RPMI7951 (cell line): ENCODE measurements at regions not wholly inside any gene's neighbourhood (a gene's known extent, or its start where the extent isn't known, plus 50 kb on each side); places are given as distances from the start of the nearest gene placed in this dataset.

Source experiments
- DNase-seq: peaks from one replicate; pipeline ENCODE4 v3.0.0-alpha.2; 2012; ENCODE audit warnings: low read depth

DNA sequence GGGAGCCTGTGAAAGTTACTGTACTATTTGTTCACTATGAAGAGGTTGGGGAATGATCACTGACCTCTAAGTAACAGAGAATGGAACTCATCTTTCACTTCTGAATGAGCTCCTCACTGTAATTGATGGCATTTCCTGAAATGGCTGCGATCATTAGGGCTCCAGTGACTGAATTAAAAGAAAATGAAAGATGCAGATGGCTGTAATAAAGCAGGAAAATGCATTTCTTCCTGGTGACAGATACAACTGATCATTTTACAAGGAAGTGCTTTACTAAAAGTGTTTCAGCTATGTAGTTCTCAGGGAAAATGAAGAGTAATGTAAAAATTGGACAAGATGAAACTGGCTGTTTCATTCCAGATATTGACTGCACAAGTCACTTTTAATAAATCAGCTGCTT lies 1200.6 kb upstream of the NUDT12 start:
- no peak for DNase-seq

DNA sequence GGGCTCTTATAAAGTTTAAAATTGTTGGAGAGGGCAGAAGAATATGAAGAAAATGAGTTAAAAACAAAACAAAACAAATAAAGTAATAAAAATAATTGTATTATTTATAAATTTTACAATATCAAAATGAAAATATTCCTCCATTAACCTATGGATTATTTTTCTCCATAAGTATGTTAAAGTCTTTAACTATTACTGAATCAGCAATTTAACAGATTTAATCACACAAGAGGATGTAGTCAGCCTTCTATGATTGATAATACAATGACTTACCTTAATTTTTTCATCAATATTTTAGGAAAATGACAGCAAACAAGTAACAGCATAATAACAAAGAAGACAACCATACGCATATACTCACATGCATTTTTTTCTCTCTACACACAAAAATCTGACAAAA lies 1195.3 kb upstream of the NUDT12 start:
- no peak for DNase-seq

DNA sequence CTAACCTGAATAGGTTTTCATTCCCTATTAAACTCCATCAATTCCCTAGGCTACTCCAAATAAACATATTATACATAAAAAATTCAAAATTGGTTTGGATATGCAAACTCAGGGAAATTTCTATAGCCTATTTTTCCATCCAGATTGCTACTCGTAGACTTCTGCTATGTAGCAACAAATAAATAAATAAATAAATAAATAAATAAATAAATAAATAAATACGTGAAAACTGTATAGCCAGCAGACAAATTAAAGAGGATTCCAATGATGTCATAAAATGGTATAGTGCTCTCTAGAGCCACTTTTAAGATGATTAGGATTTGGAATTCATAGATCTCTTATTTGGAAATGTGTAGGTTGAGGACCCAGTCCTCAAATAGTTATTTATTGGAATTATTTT lies 1193.2 kb upstream of the NUDT12 start:
- no peak for DNase-seq

DNA sequence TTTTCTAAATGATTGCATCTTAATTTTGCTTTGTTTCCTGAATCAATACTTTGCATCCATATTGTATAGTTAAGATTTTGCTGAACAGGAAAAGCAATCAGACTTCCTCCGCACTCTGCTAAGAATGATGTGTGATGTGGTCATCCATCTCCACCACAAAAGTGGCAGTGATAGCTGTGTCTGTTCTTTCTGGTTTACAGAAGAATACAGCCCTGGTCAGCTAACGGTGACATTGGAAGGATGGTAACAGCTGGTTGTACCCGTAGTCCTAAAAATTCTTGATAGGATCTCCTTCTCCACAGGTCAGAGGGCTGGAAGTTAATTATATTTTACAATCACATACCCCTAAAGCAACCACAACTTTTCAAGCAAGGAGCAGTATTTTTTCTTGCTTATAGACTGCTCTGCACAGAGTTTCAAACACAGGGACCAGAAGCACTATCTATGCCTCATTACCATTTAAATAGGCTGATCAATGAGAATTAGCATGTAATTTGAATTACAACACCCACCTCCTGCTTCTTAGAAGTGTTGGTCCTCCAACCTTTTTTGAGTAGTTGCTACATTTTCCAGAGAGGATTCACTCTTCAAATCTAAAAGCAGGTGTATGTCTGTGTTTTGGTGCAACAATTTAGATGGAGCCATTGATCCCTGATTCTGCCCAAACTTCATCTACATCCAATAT lies 1191.9 kb upstream of the NUDT12 start:
- DNase-seq = no peak

DNA sequence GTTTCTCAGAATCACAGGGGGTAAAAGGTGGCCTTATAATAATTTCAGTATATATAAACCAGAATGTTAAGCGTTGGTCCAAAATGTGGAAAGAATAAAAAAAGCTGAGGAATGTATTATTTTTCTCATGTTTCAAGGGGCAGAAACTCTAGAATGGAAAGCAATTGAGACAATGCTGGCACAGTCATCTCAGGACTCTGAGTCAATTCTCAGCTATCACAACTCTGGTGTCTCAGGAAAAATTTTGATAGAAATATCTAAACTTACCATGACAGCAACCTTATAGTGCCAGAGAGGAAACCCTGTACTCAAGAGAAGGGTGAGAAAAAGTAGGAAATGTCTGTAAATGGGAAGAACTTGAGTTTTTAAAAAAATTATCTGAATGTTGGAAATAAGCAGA lies 1189.4 kb upstream of the NUDT12 start:
- no peak for DNase-seq

DNA sequence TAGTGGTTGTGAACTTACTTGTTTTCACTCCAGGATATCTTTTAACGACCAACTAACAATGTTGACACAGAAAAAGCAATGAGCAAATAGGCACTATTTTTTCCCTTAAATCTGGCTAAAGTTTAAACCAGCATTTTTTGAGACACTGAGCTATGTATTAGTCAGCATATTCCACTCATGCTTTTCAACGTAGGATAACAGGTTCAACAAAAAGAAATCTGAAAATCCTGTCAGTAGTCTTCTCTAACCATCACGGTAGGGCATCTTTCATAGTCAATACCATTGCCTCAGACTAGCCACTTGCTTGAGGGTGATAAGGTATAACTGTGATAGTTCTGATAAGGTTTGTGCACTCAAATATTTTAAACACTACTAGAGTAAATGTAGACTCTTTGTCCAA lies 1177.3 kb upstream of the NUDT12 start:
- no peak for DNase-seq

DNA sequence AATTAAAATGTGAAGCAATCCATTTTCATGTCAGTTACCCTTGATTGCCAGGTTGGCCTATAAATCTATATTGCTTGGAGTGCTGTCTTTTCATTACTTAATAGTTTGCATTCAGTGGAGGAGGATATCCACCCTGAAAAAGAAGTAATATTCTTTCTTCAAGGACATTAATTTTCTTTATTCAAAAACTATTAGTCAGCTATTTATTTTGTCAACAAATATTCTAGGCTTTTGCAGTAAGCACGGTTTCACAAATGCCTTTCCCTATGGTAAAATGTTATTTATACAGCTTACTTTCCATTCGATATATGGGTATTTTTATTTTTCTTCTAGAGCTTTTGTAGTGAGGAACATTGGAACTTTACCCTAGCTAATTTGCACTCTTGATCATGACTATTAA lies 1176.9 kb upstream of the NUDT12 start:
- DNase-seq = no peak

DNA sequence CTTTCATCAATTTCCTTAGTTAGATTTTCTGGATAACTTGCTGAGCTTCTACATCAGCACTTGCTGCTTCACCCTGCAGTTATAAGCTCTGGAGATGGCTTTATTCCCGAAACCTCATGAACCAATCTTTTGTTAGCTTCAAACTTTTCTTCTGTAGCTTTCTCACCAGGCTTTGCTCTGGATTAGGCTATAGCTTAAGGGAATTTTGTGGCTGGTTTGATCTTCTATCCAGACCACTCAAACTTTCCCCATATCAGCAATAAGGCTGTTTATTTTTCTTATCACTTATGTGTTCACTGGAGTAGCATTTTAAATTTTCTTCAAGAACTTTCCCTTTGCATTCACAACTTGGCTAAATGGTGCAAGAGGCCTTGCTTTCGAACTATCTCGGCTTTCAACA lies 1173.5 kb upstream of the NUDT12 start:
- DNase-seq = no peak

DNA sequence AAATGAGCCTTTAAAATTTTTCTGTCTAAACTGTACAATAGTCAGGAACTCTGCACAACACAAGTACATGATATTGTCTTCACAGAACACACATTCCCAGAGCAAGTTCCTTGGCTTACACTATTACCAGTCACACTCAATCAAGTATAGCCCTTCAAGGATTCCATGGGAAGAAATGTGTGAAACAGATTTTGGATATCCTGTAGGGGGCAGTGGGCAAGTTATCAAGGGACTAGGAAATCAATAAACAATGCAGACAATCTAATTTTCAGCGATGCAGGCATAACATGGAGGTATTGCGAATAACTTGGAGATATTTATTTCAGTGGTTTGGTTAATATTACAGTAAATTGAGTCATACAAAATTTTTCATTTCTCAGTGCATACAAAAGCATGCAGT lies 1171.5 kb upstream of the NUDT12 start:
- no peak for DNase-seq

DNA sequence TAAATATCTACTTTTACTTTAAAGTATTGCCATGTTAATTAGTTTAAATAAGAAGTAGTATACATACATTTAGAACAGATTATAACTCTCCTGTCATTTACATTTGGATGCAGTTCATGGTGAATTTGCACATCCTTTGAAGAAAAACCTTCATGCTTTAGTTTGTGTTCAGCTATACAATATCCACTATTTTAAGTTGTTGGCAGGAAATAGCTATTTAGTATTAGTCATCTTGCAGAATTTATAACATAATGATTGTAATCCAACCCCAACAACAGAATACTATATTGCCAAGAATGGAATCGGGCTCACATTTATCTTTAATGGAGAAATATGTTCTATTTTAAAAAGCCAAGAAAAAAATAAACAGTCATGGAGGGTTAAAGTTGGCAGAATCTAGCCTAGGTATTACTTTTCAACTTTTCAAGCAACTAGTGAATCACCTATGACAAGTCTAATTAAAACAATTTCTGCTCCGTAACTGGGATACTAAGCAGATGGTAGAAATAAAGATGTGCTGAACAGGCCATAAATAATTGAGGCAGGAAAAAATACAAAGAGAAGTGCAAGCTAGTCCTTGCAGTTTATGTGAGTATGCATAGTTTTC lies 1170.6 kb upstream of the NUDT12 start:
- DNase-seq = no peak

DNA sequence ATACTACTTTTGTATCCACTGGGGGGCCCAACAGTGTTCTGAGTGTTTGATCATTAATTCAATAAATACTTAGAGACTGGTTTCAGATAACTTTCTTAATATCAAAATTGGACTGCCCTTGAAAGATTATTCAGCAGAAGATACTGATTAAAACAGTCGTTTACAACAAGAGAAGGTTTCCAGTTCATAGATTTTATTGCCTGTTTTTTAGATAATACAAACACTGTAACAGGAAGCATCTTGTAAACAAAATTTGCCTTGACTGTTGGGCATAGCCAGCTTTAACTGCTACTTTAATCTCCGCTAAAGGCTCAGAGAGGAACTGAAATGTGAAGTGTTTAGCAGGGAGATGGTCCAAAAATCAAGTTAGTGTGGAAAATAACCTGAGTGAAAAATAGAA lies 1168.7 kb upstream of the NUDT12 start:
- no peak for DNase-seq

DNA sequence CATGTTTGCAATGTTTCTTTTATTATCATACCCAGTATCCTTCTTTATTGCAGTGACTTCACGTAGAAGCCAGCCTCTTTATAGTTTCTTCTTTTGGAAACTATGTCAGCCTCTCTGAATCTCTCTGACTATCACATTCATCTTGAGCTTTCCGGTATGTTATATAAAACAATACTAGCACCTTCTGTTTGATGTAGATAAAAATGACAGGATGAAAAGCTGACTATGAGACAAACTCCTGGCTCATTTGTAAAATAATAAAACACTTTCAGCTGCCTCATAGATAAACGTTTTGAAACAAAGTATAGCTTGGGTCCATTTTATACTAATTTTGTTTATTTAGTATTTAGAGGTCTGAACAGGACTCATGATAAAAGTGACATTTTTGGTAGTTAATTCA lies 1145.4 kb upstream of the NUDT12 start:
- no peak for DNase-seq

DNA sequence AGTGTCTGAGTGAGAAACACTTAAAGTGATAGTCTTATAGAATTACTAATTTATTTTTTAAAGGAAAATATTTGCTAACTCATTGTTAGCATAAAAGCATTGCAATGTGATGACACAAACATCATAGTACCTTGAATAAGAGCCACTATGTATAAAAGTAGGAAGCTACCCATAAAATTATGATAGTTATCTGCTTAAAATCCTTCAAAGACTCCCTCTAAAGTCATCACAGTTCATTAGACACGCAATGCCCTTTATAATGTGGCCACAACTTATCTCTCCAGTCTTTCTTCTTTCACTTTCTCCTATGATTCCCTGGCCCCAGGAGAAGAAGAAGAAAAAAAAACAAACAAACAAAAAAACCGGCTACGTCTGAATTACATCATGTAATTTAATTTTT lies 1144.0 kb upstream of the NUDT12 start:
- no peak for DNase-seq

DNA sequence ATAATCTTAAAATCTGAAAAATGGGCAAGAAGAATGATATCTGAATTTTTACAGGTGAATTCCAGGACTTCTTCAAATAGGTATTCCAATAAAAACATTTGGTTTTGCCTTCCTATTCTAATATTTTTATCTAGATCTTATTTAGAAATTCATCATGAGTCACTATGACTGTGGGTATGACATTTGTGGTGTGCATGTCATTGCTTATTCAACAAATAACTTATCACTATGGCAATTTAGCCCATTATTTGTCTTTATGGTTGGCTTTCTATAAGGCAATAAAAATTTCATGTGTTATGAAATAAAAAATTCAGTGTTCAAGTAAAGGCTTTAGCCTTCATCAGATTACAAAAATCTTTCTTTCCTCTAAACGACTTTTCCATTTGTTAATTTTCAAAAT lies 1139.6 kb upstream of the NUDT12 start:
- no peak for DNase-seq

DNA sequence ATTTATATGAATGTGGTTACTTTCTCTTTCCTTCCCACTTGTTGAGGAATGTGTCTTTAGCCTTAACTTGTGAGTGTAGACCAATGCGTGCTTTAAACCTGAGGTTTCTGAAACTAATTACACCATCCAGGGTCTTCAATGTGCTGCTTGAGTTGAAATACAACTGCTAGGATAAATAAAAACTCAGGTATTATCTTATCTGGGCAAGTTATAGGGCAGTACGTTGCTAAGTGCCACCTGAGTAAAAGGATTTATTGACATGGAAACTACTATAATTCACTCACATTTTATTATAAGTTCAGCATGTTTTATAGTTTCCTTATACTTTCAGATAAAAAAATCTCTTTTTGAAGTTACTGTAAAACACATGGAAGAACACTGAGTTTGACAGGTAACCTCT lies 1136.8 kb upstream of the NUDT12 start:
- DNase-seq = no peak

DNA sequence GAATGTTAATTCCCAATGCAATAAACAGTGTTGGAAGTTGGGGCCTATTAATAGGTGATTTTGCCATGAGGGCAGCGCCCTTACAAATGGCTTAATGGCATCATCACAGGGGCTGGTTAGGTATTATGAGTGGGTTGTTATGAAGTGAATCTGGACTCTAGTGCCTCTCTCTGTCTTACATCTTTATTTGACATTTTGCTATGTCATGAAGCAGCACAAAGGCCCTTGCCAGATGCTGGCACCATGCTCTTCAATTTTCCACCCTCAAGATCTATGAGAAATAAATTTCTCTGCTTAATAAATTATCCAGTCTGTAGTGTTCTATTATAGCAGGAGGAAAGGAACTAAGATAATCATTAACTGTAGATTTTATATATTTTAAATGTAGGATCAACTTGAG lies 1098.7 kb upstream of the NUDT12 start:
- DNase-seq = no peak

DNA sequence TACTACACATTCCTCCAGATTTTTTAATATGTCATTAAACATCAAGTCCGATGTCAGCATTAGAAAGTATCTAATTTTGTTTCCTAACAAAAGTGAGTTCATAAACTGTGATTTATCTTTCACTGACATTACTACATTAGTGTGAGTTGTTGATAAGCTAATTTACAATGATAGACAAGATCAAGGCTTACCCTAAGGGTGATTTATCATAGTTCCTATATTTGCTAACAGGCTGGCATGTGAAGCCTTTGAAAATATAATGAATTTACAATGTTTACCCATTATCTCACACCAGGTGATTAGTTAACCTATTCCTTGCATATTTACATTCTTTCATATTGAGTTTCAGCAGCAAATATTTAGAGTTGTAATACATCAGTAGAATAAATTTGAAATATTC lies 1096.9 kb upstream of the NUDT12 start:
- DNase-seq = no peak

DNA sequence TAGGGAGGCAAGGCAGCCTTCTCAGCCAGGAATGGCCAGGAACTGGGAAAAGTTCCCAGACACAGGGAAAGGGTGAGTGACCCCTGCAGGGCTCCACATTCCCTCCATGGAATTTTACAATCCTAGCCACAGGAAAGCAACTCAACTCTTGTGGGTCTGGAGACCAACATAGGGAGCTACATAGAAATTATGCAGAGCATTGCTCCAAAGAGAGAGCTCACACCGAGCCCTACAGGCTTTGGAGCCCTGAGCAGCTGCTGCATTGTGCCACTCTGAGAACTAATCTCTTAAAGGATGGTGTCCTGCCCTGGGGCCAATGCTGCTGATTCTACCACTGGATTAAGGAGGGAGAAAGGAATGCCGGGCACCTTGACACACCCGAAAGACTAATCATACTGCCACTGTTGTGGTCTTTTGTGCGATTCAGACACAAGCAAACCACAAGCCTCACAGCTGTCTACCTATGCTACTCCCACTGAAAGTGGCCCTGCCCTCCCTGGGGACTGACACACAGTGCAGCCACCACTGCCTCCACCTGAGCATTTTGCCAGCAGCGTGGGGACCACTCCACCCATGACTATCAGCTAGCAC lies 1089.8 kb upstream of the NUDT12 start:
- DNase-seq = no peak

DNA sequence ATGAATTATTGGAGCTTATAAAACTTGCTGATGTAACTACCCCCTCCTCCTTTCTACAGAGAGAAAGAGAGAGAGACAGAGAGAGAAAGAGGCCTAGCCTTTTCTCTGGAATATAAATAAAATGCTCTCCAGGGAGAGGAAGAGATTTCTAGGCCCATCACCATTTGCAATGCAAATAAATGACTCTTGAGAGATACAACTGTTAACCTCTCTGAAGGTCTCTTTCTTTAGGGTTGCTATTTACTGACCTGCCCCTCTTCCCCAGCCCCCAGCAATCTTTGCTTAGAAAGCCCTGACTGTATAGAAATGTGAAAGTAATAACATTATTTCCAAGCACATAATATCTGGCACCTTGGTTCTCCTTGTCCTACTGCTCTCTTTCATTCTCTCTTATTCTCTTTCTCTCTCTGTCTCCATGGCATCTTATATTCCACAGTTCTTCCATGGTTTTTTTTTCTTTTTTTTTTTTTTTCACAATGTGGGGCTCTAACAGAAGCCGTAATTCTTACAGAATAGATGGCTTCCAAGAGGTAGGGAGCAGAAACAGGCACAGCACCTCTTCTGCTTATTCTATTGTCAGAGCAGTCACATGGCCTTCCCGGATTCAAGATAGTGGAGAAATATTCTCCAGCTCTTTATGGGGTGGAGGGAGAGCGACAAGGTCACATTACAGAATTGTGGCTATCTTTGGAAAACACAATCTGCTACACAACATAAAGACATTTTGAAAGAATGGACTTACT lies 1087.9 kb upstream of the NUDT12 start:
- no peak for DNase-seq

DNA sequence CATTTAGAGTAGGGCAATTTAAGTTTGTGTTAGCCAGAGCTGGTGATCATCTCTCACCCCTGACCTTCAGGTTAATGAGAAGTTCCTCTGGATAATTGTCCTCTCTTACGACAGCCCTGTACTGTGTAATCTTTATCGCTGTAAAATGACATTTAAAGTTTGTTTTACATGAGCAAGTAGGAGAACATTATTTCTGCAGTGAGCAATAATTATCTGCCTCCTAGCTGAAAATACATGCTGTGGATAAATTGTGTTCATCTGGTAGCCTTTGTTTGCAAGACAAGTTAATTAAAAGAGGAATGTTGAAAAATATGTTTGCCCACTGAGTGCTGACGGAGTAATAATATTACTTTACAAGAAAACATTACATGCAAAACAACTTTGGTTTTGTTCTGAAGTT lies 1083.8 kb upstream of the NUDT12 start:
- DNase-seq = no peak

DNA sequence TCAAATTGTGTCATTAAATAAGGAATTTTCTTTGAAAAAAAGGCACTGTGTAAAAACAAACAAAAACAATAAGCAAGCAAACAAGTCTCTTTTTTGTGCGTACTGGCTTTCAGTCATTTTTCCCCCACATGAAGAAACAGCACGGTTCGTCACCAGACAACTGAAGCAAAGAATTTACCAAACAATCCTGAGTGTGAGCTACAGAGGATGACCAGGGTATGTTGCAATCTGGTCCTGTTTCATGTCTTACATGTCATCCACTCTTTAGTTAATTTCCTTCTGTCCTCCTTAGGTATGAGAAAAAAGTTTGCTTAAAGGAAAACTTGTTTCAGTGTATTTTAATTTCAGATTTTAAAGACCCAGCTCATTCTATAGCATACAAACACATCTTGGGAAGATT lies 1080.7 kb upstream of the NUDT12 start:
- no peak for DNase-seq

DNA sequence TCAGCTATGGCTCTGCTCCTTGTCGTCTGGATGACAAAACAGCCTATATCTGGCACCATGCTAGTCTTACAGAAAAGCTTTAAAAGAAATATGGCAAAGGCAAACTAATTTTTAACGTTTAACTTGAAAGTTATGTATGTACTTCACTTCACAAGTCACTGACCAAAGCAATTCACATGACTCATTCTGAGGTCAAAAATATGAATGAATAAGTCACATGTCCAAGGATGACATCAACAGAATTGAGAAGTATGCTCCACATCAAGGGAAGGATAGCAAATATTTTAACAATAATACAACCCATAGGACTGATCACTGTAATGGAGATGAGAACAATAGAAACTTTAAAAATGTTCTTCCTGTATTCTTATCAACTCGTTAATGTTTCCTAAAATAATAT lies 1072.6 kb upstream of the NUDT12 start:
- DNase-seq = no peak

DNA sequence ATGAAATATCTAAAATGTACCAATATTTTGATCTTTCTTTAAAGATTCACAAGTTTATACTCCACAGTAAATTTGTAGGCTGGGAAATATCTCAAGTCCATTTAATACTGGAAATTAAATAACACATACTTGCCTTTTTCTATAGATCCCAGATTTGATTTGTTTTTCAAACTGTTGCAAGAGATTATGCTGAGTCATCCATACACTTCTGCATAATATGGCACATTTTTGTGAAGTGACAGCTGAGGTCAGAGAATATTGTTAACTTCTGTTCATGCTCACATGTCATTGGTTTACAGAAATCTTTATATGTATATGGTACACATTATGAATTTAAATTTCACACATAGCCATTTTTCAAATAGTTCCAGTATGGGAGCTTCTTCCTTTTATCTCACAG lies 1066.3 kb upstream of the NUDT12 start:
- no peak for DNase-seq
